ENCODE measurements at regions not wholly inside any gene's neighbourhood (a gene's known extent, or its start where the extent isn't known, plus 50 kb on each side); places are given as distances from the start of the nearest gene placed in this dataset.

DNA sequence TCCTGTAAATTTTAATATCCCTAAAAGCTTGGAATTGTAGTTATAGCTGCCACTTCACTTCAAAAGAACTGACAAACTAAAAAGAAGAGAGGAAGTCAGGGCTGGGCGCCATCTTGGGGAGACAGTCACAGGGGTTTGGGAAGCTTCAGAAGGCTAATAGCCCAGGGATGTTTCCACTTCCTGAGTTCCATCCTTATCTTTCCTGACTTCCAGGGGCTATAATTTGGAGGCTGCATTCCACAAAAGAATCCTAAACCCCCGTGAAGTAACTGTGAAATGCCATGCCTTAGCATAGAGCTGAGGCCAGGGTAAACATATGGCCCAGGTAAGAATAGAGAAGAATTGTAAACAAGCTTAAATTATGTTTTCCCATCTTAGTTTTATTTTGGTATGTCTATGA is 75.4 kb upstream of the LPAR1 start:
- Histone ChIP-seq H3K4me3 (no peak overlapping the region), H3K9me3 (no peaks in the 10 kb centered on the region), H3K4me1 (no peaks in the 10 kb centered on the region), H3K36me3 (ENCODE audit: low read depth, missing control alignments) (no peaks in the 10 kb centered on the region), H3K27ac (no peak overlapping the region), H3K27me3 (no peaks in the 10 kb centered on the region)
- TF ChIP-seq POLR2A (IDR thresholded peaks at IDR 0.05), result no peak
- TF ChIP-seq, protein P1, sequence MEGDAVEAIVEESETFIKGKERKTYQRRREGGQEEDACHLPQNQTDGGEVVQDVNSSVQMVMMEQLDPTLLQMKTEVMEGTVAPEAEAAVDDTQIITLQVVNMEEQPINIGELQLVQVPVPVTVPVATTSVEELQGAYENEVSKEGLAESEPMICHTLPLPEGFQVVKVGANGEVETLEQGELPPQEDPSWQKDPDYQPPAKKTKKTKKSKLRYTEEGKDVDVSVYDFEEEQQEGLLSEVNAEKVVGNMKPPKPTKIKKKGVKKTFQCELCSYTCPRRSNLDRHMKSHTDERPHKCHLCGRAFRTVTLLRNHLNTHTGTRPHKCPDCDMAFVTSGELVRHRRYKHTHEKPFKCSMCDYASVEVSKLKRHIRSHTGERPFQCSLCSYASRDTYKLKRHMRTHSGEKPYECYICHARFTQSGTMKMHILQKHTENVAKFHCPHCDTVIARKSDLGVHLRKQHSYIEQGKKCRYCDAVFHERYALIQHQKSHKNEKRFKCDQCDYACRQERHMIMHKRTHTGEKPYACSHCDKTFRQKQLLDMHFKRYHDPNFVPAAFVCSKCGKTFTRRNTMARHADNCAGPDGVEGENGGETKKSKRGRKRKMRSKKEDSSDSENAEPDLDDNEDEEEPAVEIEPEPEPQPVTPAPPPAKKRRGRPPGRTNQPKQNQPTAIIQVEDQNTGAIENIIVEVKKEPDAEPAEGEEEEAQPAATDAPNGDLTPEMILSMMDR (IDR thresholded peaks at IDR 0.05), result no peak
- 90 to 94% methylated on average over 2 of the region's 2 CpGs for WGBS, 2 donors
- no peak for DNase-seq
- intact Hi-C loops (cut with DNase I; ENCODE audit: low total_unique reads), result no loop called here

DNA sequence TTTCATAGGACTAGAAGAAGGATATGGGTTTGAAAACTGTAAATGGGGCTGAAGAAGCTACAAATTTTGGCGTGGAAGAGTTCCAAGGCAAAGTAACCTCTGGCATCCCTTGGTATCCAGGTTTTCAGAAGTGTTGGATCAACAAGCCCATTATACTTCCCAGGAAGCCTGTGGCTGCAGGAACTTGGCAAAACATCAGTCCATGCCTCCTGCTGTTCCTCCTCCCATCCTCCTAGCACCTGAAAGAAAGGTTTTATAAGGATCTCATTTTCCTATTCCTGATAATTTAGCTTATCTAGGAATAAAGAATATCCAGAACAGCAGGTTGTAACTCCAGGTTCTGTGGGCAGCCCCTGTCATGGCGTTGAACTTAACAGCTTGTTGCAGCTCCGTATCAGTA is 72.5 kb upstream of the LPAR1 start:
- Histone ChIP-seq H3K36me3 (ENCODE audit: low read depth, missing control alignments) (no peaks in the 10 kb centered on the region), H3K27ac (no peak overlapping the region), H3K27me3 (no peaks in the 10 kb centered on the region), H3K9me3 (no peaks in the 10 kb centered on the region), H3K4me1 (no peaks in the 10 kb centered on the region), H3K4me3 (no peak overlapping the region)
- TF ChIP-seq POLR2A (IDR thresholded peaks at IDR 0.05), result no peak
- intact Hi-C loops (cut with DNase I; ENCODE audit: low total_unique reads), result no loop called here
- WGBS, 2 donors, result 91% methylated on average over 3 of the region's 3 CpGs
- no peak for DNase-seq

DNA sequence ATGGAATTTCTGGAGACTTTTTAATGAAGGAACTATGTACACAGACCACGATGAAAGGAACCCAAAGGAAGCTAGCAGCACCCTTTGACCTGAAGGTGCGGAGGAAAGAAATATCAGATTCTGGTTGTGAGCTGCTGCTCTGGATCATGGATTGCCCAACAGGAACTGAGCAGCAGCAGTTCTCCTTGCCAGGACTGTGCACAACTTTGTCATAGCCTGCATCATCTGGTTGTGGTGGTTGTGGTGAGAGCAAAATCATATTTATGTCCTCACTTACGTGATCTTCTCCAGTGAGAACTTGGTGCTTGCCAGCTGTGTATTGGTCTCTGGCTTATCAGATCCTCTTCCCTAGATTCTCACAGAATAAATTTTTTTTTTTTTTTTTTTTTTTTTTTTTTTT is 70.7 kb upstream of the LPAR1 start:
- Histone ChIP-seq H3K4me3 (no peak overlapping the region), H3K27ac (no peak overlapping the region), H3K4me1 (no peaks in the 10 kb centered on the region), H3K9me3 (no peaks in the 10 kb centered on the region), H3K27me3 (no peaks in the 10 kb centered on the region), H3K36me3 (ENCODE audit: low read depth, missing control alignments) (no peaks in the 10 kb centered on the region)
- TF ChIP-seq, protein P1 (IDR thresholded peaks at IDR 0.05), result no peak
- TF ChIP-seq POLR2A (IDR thresholded peaks at IDR 0.05), result no peak
- WGBS, 2 donors, result 81 to 91% methylated on average over 3 of the region's 3 CpGs
- intact Hi-C loops (cut with DNase I; ENCODE audit: low total_unique reads), result no loop called here
- DNase-seq, result no peak

DNA sequence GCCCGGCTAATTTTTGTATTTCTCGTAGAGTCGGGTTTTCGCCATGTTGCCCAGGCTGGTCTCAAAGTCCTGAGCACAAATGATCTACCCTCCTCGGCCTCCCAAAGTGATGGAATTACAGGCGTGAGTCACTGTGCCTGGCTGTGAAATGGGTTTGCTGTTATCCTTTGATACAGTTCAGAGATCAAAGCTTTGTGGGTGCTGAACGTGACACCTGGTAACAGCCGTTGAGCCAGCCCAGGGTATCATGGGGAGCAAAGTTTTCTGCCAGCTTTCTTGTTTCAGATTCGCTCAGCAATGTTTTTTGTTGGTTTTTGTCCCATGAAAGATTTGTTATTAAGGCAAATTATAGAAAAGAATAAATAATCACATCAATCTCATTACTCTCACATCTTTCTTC is 68.9 kb upstream of the LPAR1 start:
- no peaks in the 10 kb centered on the region for H3K27me3 ChIP-seq
- no peak for DNase-seq
- no peaks in the 10 kb centered on the region for H3K4me1 ChIP-seq
- no peaks in the 10 kb centered on the region for H3K9me3 ChIP-seq
- TF ChIP-seq, protein P1 (IDR thresholded peaks at IDR 0.05), result no peak
- TF ChIP-seq POLR2A (IDR thresholded peaks at IDR 0.05), result no peak
- intact Hi-C loops (cut with DNase I; ENCODE audit: low total_unique reads), result no loop called here
- WGBS, 2 donors, result 89 to 93% methylated on average over 9 of the region's 9 CpGs
- no peaks in the 10 kb centered on the region for H3K36me3 ChIP-seq (ENCODE audit: low read depth, missing control alignments)
- H3K4me3 ChIP-seq, result no peak overlapping the region
- H3K27ac ChIP-seq, result no peak overlapping the region

DNA sequence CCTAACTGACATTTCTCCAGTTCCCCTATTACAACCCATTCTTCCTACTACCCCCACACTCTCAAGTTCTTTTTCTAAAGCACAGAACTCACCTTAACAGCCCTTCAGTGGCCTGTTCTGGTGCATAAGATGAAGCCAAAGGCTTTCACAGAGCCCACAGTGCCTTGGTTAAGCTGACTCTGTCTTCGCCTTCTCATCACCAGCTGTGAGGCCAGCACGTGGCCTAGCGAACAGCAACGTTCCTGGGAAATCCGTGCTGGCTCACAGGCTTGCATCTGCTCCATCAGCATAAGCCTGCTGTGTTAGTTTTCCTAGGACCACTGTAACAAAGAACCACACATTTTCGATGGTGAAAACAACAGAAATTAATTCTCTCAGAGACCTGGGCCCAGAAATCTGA is 67.9 kb upstream of the LPAR1 start:
- no peak overlapping the region for H3K4me3 ChIP-seq
- intact Hi-C loops (cut with DNase I; ENCODE audit: low total_unique reads), result no loop called here
- H3K27ac ChIP-seq, result no peak overlapping the region
- WGBS, 2 donors, result 82 to 83% methylated on average over 6 of the region's 6 CpGs
- H3K4me1 ChIP-seq, result no peaks in the 10 kb centered on the region
- TF ChIP-seq, protein P1 (IDR thresholded peaks at IDR 0.05), result no peak
- TF ChIP-seq POLR2A (IDR thresholded peaks at IDR 0.05), result no peak
- no peaks in the 10 kb centered on the region for H3K36me3 ChIP-seq (ENCODE audit: low read depth, missing control alignments)
- H3K27me3 ChIP-seq, result no peaks in the 10 kb centered on the region
- no peaks in the 10 kb centered on the region for H3K9me3 ChIP-seq
- DNase-seq, result no peak

Data from testis (tissue), 2 donors.